ENCODE measurements at regions not wholly inside any gene's neighbourhood (a gene's known extent, or its start where the extent isn't known, plus 50 kb on each side); places are given as distances from the start of the nearest gene placed in this dataset.

DNA sequence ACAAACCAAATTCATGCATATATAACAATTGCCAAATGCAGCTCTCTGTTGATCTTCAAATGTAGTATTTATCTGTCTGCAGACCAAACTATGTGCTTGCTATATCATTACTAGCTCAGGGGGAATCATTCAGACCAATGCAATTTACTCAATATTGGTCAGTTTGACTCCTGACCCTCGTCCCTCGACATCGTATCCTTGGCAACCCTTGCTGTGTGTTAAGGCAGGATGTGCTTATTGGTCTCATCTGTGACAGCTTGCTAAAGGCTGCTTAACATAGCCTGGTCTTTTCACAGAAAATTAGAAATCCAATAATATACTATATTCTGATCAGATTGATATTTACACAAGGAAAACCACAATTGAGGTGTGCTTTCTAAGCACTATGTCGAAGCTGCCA, 747.1 kb downstream of the GALR1 start:
- Mint-ChIP-seq H3K27me3 (ENCODE audit: low read depth in 3 of 3) (peaks cover 0 to 7% (median 0%) of the 10 kb centered on the region in 3 donors), H3K27ac (no peak overlapping the region), H3K9me3 (peaks cover 3 to 22% (median 5%) of the 10 kb centered on the region in 7 donors), H3K36me3 (no peaks in the 10 kb centered on the region), H3K4me3 (no peak overlapping the region), H3K4me1 (no peaks in the 10 kb centered on the region)
- Histone ChIP-seq H3K36me3 (replicated peaks in 1 of 2; ENCODE audit: control insufficient read depth in 1 of 2, insufficient read depth in 2 of 2, low read length in 2 of 2) (no peaks in the 10 kb centered on the region), H3K9me3 (replicated peaks in 1 of 2; ENCODE audit: control insufficient read depth in 1 of 2, insufficient read depth in 1 of 2, low read length in 2 of 2) (peaks cover 4 to 5% of the 10 kb centered on the region in 2 donors), H4K20me1 (ENCODE audit: insufficient read depth, low read length) (no peaks in the 10 kb centered on the region), H3K9ac (ENCODE audit: insufficient read depth, low read length, poor library complexity, severe bottlenecking) (no peak overlapping the region), H3K27me3 (ENCODE audit: control insufficient read depth in 2 of 2, insufficient read depth in 2 of 2, low read length in 2 of 2) (no peaks in the 10 kb centered on the region), H3K4me2 (replicated peaks; ENCODE audit: extremely low read depth, low read length, poor library complexity, severe bottlenecking) (no peak overlapping the region), H3K27ac (ENCODE audit: low read depth in 1 of 2, low read length in 2 of 2) (no peak overlapping the region), H2AFZ (ENCODE audit: insufficient read depth, low read depth, low read length, poor library complexity, severe bottlenecking) (no peak overlapping the region), H3K4me1 (ENCODE audit: control insufficient read depth in 1 of 2, insufficient read depth in 2 of 2, low read length in 2 of 2) (no peaks in the 10 kb centered on the region), H3K79me2 (ENCODE audit: insufficient read depth, low read length) (no peaks in the 10 kb centered on the region), H3K4me3 (replicated peaks in 1 of 3; ENCODE audit: low read depth in 2 of 3, low read length in 3 of 3) (no peak overlapping the region)
- no peak for DNase-seq
- intact Hi-C loops (cut with micrococcal nuclease) = no loop called here
- TF ChIP-seq, protein P1, sequence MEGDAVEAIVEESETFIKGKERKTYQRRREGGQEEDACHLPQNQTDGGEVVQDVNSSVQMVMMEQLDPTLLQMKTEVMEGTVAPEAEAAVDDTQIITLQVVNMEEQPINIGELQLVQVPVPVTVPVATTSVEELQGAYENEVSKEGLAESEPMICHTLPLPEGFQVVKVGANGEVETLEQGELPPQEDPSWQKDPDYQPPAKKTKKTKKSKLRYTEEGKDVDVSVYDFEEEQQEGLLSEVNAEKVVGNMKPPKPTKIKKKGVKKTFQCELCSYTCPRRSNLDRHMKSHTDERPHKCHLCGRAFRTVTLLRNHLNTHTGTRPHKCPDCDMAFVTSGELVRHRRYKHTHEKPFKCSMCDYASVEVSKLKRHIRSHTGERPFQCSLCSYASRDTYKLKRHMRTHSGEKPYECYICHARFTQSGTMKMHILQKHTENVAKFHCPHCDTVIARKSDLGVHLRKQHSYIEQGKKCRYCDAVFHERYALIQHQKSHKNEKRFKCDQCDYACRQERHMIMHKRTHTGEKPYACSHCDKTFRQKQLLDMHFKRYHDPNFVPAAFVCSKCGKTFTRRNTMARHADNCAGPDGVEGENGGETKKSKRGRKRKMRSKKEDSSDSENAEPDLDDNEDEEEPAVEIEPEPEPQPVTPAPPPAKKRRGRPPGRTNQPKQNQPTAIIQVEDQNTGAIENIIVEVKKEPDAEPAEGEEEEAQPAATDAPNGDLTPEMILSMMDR (IDR thresholded peaks at IDR 0.05) = no peak
- WGBS (ENCODE audit: insufficient coverage) = no CpG with 5 or more reads among the region's 4 CpGs

DNA sequence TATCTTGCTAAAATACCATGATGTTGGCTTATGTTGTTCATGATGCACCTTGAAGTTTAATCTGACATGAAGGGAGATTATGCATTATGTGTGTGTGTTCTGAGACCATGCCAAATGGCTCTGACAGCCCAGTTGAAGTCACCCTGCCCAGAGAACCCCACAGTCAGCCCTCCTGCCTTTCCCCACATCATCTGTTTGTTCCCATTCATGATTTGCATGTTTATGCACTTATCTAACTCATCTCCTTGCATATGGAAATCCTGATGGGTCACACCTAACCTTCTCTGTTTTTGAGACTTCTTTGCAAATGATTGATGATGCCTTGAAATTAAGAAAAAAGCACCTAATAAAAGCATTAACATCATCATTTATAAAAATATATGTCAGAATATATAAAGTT, 752.2 kb downstream of the GALR1 start:
- H3K4me3 ChIP-seq (replicated peaks in 1 of 3; ENCODE audit: low read depth in 2 of 3, low read length in 3 of 3) = no peak overlapping the region
- Mint-ChIP-seq H3K9me3 (peaks cover 0 to 8% (median 5%) of the 10 kb centered on the region in 7 donors), H3K27me3 (ENCODE audit: low read depth in 3 of 3) (peaks cover 0 to 2% (median 0%) of the 10 kb centered on the region in 3 donors), H3K4me1 (no peaks in the 10 kb centered on the region), H3K36me3 (no peaks in the 10 kb centered on the region), H3K27ac (no peak overlapping the region), H3K4me3 (no peak overlapping the region)
- H2AFZ ChIP-seq (ENCODE audit: insufficient read depth, low read depth, low read length, poor library complexity, severe bottlenecking) = no peak overlapping the region
- no peak for DNase-seq
- no peaks in the 10 kb centered on the region for H4K20me1 ChIP-seq (ENCODE audit: insufficient read depth, low read length)
- intact Hi-C loops (cut with micrococcal nuclease) = no loop called here
- TF ChIP-seq, protein P1 (IDR thresholded peaks at IDR 0.05) = no peak
- H3K27ac ChIP-seq (ENCODE audit: low read depth in 1 of 2, low read length in 2 of 2) = no peak overlapping the region
- no peaks in the 10 kb centered on the region for H3K4me1 ChIP-seq (ENCODE audit: control insufficient read depth in 1 of 2, insufficient read depth in 2 of 2, low read length in 2 of 2)
- no peak overlapping the region for H3K9ac ChIP-seq (ENCODE audit: insufficient read depth, low read length, poor library complexity, severe bottlenecking)
- H3K4me2 ChIP-seq (replicated peaks; ENCODE audit: extremely low read depth, low read length, poor library complexity, severe bottlenecking) = no peak overlapping the region
- peaks cover 6 to 7% of the 10 kb centered on the region in 2 donors for H3K9me3 ChIP-seq (replicated peaks in 1 of 2; ENCODE audit: control insufficient read depth in 1 of 2, insufficient read depth in 1 of 2, low read length in 2 of 2)
- no peaks in the 10 kb centered on the region for H3K27me3 ChIP-seq (ENCODE audit: control insufficient read depth in 2 of 2, insufficient read depth in 2 of 2, low read length in 2 of 2)
- H3K79me2 ChIP-seq (ENCODE audit: insufficient read depth, low read length) = no peaks in the 10 kb centered on the region
- H3K36me3 ChIP-seq (replicated peaks in 1 of 2; ENCODE audit: control insufficient read depth in 1 of 2, insufficient read depth in 2 of 2, low read length in 2 of 2) = no peaks in the 10 kb centered on the region
